Spinal cord (tissue), 9 donors: ENCODE measurements at regions not wholly inside any gene's neighbourhood (a gene's known extent, or its start where the extent isn't known, plus 50 kb on each side); places are given as distances from the start of the nearest gene placed in this dataset.

Experiments
- DNase-seq, 6 donors: peaks; one replicate each; pipeline versions ENCODE4 v3.0.0 to v3.0.0-alpha.2; 2013 to 2015; ENCODE audit warnings: low spot score in 6 of 6, low read depth in 4 of 6
- H3K27ac ChIP-seq: one replicate; pipeline ENCODE4 v1.5.1; 2013; ENCODE audit warnings: low read depth, low read length, control low read depth
- H3K27me3 ChIP-seq: one replicate; pipeline ENCODE4 v1.6.1; 2013; ENCODE audit warnings: low read length; ENCODE audit not compliant: control insufficient read depth, insufficient read depth
- H3K36me3 ChIP-seq: one replicate; pipeline ENCODE4 v1.6.1; 2013; ENCODE audit warnings: low read length; ENCODE audit not compliant: control insufficient read depth, insufficient read depth
- H3K4me1 ChIP-seq: one replicate; pipeline ENCODE4 v1.6.1; 2013; ENCODE audit warnings: low read length; ENCODE audit not compliant: control insufficient read depth, insufficient read depth
- H3K4me3 ChIP-seq: one replicate; pipeline ENCODE4 v1.5.1; 2013; ENCODE audit warnings: low read depth, low read length, control low read depth
- H3K9me3 ChIP-seq: one replicate; pipeline ENCODE4 v1.6.1; 2013; ENCODE audit warnings: low read length; ENCODE audit not compliant: control insufficient read depth, insufficient read depth
- WGBS: methylation state at CpG from one replicate; pipeline ENCODE4 v1.1.5; 2013; ENCODE audit warnings: missing lambda C conversion rate; ENCODE audit not compliant: insufficient coverage; 5-methylcytosine and 5-hydroxymethylcytosine counted together
- donor health status: healthy.

DNA sequence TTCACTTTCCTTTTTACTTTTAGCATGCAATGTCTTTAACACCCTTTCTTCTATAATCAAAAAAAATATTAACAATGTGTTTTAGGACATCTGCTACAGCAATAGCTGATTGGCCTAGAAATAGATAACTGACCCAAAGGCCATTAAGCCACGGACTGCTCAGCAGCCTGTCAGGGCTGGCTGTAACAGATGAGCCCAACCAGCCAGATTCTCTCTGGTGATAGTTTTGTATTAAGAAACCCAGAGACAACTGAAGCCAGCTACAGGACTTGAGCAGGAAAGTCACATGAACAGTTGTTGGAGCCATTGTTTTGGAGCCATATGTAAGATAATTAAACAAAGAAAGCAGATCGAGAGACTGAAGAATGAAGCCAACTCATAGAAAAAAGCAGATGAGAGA lies 80.3 kb downstream of the DDIT4L start:
- Histone ChIP-seq H3K27me3 (no peaks in the 10 kb centered on the region), H3K4me3 (no peak overlapping the region), H3K27ac (no peak overlapping the region), H3K9me3 (peaks cover 1% of the 10 kb centered on the region), H3K36me3 (no peaks in the 10 kb centered on the region), H3K4me1 (no peaks in the 10 kb centered on the region)
- DNase-seq = no peak
- 72% methylated on average over 2 of the region's 2 CpGs for WGBS

DNA sequence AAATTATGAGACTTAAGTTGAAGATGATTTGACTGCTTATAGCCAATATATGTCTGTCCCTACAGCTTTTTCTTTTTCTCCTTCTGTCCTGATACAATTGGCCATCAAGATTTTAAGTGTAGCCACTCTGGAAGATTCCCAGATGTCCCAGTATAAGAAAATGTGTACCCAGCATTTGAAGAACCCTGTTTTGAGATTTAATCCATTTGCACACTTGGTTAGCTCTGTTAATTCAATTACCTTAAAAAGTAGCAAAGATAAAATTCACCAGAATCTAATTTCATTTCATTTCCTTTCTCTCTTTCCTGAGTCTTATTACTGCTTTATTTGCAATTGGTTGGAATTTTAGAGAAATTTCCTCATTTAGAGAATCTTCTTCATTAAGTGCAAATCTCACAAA lies 81.4 kb downstream of the DDIT4L start:
- Histone ChIP-seq H3K9me3 (peaks cover 1% of the 10 kb centered on the region), H3K4me3 (no peak overlapping the region), H3K27ac (no peak overlapping the region), H3K27me3 (no peaks in the 10 kb centered on the region), H3K4me1 (no peaks in the 10 kb centered on the region), H3K36me3 (no peaks in the 10 kb centered on the region)
- DNase-seq = no peak

DNA sequence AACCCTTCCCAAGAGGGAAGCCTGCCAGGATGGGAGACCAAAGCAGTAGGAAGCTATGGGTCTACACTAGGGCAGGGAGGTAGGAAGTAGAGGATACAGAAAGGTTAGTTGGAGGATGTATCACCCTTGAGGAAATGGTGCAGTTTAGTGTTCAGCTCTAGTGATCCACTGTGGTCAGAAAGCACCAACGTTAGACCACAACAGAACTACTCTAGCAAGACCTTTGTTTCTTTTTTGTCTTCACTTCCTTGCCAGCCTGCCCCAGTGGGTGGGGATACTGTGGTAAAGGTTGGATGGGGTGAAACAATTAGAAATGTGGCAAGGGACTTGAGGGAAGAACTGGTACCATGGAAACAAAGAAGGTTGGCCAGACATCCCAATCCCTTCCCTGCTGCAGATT lies 83.3 kb downstream of the DDIT4L start:
- no peak overlapping the region for H3K4me3 ChIP-seq
- H3K27ac ChIP-seq = no peak overlapping the region
- DNase-seq = no peak
- H3K9me3 ChIP-seq = peaks cover under 1% of the 10 kb centered on the region
- no peaks in the 10 kb centered on the region for H3K4me1 ChIP-seq
- no CpG with 5 or more reads among the region's 1 CpG for WGBS
- H3K36me3 ChIP-seq = no peaks in the 10 kb centered on the region
- no peaks in the 10 kb centered on the region for H3K27me3 ChIP-seq

DNA sequence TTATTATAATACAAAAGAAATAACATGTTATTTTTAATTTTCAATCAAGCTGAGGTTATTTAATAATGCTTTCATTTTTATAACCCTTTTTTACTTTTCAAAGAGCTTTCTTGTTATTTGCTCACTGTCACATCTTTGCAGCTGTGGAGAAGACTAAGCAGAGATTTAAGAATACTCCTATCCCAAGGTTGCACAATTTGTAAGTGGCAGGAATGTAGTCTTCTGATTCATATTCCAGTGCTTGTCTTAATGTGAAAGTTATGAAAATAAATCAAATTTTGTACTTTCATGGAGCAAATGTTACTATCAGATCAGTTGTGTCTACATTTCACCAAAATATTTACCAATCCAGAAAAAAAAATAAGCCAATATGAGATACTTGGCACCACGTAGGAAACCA lies 86.6 kb downstream of the DDIT4L start:
- Histone ChIP-seq H3K9me3 (no peaks in the 10 kb centered on the region), H3K27ac (no peak overlapping the region), H3K36me3 (no peaks in the 10 kb centered on the region), H3K4me3 (no peak overlapping the region), H3K27me3 (no peaks in the 10 kb centered on the region), H3K4me1 (no peaks in the 10 kb centered on the region)
- no peak for DNase-seq
- no CpG with 5 or more reads among the region's 1 CpG for WGBS

DNA sequence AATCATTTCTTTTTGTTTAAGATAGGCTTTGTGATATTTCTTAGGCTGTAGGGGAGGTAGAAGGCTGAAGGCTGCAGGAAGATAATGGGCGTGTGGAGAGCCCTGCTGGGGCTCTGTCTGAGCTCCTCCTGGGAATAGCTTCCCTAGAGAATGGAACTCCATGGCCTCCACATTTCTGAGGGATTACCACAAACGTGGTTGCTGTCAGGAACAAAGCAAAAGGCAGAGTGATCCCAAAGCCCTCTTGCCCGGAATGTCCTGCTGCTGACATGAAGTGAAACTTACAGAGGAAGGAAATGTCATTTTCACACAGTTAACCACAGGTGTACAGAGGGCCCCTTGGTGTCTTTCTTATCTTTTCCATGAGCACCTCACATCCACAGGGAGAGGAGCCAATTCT lies 89.3 kb downstream of the DDIT4L start:
- Histone ChIP-seq H3K4me3 (no peak overlapping the region), H3K9me3 (no peaks in the 10 kb centered on the region), H3K4me1 (no peaks in the 10 kb centered on the region), H3K27ac (no peak overlapping the region), H3K27me3 (no peaks in the 10 kb centered on the region), H3K36me3 (no peaks in the 10 kb centered on the region)
- DNase-seq = no peak
- 39% methylated on average over 3 of the region's 3 CpGs for WGBS

DNA sequence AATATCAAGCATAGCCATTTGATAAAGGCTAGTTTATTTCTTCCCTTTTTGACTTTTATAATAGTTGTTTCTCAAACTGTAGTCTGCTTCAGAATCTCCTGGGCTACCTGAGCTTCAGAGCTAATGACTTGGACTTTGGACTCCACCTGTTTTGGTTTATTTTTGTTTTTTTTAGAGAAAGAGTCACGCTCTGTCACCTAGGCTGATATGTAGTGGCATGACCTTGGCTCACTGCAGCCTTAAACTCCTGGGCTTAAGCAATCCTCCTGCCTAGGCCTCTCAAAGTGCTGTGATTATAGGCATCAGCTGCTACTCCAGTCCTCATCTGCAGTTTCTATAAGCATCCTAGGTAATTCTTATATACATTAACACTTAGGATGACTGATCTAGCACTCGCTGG lies 90.5 kb downstream of the DDIT4L start:
- no peaks in the 10 kb centered on the region for H3K36me3 ChIP-seq
- H3K9me3 ChIP-seq = no peaks in the 10 kb centered on the region
- H3K27me3 ChIP-seq = no peaks in the 10 kb centered on the region
- H3K4me1 ChIP-seq = no peaks in the 10 kb centered on the region
- no peak overlapping the region for H3K27ac ChIP-seq
- no CpG with 5 or more reads among the region's 2 CpGs for WGBS
- DNase-seq = no peak
- no peak overlapping the region for H3K4me3 ChIP-seq

DNA sequence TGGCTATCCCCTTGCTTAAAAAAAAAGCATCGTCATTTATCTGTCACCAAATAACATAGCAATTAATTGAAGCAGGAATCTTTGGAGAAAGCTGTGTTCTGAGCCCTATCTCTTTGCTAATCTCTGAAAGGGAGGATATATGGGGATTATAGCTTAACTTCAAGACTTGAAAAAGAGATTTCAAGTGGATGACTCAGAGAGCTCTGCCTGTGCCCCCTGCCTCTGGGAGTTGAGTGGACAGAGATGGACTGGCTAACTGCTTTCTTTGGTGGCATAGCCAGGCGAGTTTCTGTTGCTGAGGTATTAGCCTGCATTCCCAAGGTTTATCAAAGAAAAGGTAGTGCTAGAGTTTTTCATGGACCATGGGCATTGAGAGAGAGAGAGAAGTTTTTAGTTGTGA lies 91.6 kb downstream of the DDIT4L start:
- H3K9me3 ChIP-seq = no peaks in the 10 kb centered on the region
- H3K27ac ChIP-seq = no peak overlapping the region
- DNase-seq = no peak
- H3K27me3 ChIP-seq = no peaks in the 10 kb centered on the region
- no peak overlapping the region for H3K4me3 ChIP-seq
- 100% methylated on average over 1 of the region's 2 CpGs for WGBS
- H3K36me3 ChIP-seq = no peaks in the 10 kb centered on the region
- peaks cover 1% of the 10 kb centered on the region for H3K4me1 ChIP-seq

DNA sequence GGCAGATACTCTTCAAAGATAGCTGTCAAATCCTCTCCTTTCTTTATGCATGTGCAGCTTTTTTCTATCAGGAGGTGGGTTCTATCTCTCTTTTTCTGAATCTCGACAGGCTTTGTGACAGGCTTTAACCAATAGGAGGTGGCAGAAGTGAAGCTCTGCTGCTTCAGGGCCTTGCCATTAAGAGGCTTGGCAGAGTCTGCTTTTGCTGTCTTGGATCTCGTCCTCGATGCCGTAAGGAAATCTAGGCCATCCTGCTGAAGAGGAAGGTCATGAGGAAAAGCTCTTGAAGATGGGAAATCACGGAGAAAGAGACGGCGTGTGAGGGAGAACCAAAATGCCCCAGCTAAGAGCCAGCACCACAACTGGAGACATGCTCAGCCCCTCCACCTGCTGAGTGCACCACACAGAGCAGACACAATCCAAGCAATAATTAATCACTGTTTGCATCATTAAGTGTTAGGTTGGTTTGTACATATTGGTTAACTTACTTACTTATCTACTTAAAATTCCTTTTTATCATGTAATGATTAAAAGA lies 92.2 kb downstream of the DDIT4L start:
- Histone ChIP-seq H3K9me3 (no peaks in the 10 kb centered on the region), H3K4me1 (peaks cover 4% of the 10 kb centered on the region), H3K36me3 (no peaks in the 10 kb centered on the region), H3K4me3 (no peak overlapping the region), H3K27me3 (no peaks in the 10 kb centered on the region), H3K27ac (no peak overlapping the region)
- DNase-seq = no peak
- WGBS = 66% methylated on average over 7 of the region's 7 CpGs

DNA sequence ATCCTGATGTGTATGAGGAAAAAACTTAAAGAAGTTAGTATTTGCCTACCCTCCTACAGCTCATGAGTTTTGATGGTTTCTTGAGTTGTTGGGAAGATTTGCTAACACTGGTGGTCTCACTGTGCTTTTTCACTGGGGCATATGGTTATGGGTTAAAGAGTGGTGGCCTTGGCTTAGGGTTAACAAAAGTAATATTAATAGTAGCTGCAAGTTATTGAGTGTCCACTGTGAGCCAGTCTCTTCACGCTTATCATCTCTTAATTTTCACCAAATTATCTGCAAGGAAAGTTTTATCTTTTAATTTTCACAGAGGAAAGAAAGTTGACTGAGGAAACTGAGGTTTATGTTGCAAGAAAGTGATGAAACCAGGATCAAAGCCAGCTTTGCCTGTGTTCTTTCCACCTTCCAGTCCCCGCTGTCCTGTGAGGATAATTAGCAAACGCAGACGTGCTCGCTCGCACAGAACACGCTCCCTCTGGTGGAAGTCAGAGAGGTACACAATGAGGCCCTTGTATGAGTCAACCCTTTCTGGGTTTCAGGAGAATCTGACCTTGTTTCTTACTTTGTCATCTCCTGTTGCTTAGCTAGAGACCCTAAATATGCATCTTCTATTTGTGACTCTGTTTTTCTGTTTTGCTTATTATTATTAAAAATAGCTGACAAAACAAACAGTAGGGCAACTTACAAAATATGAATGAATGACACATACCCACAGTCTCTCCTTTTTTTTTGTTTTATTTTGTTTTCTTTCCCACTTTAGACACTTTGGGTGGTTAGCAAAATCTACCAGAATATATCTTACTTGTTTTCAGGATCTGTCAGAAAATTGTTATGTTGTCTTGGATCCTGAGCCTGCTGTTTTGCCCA lies 94.3 kb downstream of the DDIT4L start:
- 7% methylated on average over 6 of the region's 7 CpGs for WGBS
- peak in 3 of 6 donors; percentile 23 to 78 (median 68) for DNase-seq
- H3K9me3 ChIP-seq = no peaks in the 10 kb centered on the region

More for the DNA sequence above, 94.3 kb downstream of the DDIT4L start:
- Histone ChIP-seq H3K36me3 (no peaks in the 10 kb centered on the region), H3K27ac (no peak overlapping the region), H3K27me3 (no peaks in the 10 kb centered on the region), H3K4me3 (no peak overlapping the region), H3K4me1 (peaks cover 4% of the 10 kb centered on the region)
